DMS53 treated with DMSO at 0.1 percent for 48 hours (cell line): ENCODE measurements at regions not wholly inside any gene's neighbourhood (a gene's known extent, or its start where the extent isn't known, plus 50 kb on each side); places are given as distances from the start of the nearest gene placed in this dataset.

ENCODE experiments used
- DNase-seq: peaks from one replicate; lab custom pipeline; 2025; ENCODE audit not compliant: unreplicated experiment; lab: John Stamatoyannopoulos, UW

GRCh38 chrX:120819126-120819525 is 56.5 kb downstream of the CT47B1 start:
- DNase-seq: no peak

- no peak for DNase-seq
Observed at GRCh38 chrX:120813982-120814381, 61.7 kb downstream of the CT47B1 start.

- no peak for DNase-seq
Observed at GRCh38 chrX:120801426-120801825, 74.2 kb downstream of the CT47B1 start.

- DNase-seq: no peak
Observed at GRCh38 chrX:120797188-120797851, 78.3 kb downstream of the CT47B1 start.

GRCh38 chrX:120795301-120795700 is 80.4 kb downstream of the CT47B1 start:
- DNase-seq: no peak

GRCh38 chrX:120794525-120794975 is 81.1 kb downstream of the CT47B1 start:
- DNase-seq: no peak

GRCh38 chrX:120793098-120793497 is 82.6 kb downstream of the CT47B1 start:
- no peak for DNase-seq

- peak; percentile 31 for DNase-seq
Observed at GRCh38 chrX:120791013-120791643, 84.5 kb downstream of the CT47B1 start.

- DNase-seq: no peak
Observed at GRCh38 chrX:120790552-120790951, 85.1 kb downstream of the CT47B1 start.

GRCh38 chrX:120790118-120790517 is 85.5 kb downstream of the CT47B1 start:
- peak; percentile 42 for DNase-seq

GRCh38 chrX:120781403-120781802 is 94.3 kb downstream of the CT47B1 start:
- peak; percentile 25 for DNase-seq

- DNase-seq: no peak
Observed at GRCh38 chrX:120775959-120776358, 99.7 kb downstream of the CT47B1 start.

- no peak for DNase-seq
Observed at GRCh38 chrX:120774606-120775005, 101.1 kb downstream of the CT47B1 start.

- DNase-seq: no peak
Observed at GRCh38 chrX:120773801-120774200, 101.9 kb downstream of the CT47B1 start.

GRCh38 chrX:120769576-120770341 is 105.9 kb downstream of the CT47B1 start:
- DNase-seq: peak; percentile 55

- DNase-seq: no peak
Observed at GRCh38 chrX:120768681-120769080, 107.0 kb downstream of the CT47B1 start.

GRCh38 chrX:120768254-120768653 is 107.4 kb downstream of the CT47B1 start:
- DNase-seq: no peak

- peak; percentile 19 for DNase-seq
Observed at GRCh38 chrX:120763269-120763668, 112.4 kb downstream of the CT47B1 start.

- no peak for DNase-seq
Observed at GRCh38 chrX:120761810-120762209, 113.9 kb downstream of the CT47B1 start.

- DNase-seq: no peak
Observed at GRCh38 chrX:120759685-120760084, 116.0 kb downstream of the CT47B1 start.

GRCh38 chrX:120755066-120755846 is 120.4 kb downstream of the CT47B1 start:
- DNase-seq: peak; percentile 60
